ENCODE measurements at regions not wholly inside any gene's neighbourhood (a gene's known extent, or its start where the extent isn't known, plus 50 kb on each side); places are given as distances from the start of the nearest gene placed in this dataset.

DNA sequence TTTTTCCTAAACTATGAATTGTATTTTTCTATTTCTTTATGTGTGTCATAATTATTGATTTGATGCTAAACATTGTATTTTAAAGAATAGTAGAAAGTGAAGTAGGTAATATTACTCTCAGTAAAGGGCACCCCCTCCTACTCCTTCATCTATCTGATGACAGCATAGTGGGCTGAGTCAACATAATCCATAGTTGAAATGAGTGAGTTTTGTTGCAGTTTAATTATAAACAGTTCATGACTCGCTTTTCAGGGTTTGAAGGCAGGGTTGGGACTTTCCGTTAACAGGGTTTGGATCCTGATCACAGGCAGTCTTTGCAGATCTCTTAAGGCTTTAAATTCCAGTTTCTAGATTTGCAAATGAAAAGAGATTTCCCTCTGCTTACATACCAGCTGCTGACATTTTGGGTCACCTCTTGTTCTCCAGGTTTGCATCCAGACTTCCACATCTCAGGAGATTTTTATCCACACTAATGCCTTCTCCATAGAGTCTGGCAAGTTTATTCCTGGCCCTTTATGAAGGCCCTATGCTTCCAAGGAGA, 54.0 kb upstream of the TACR3 start:
- no peak for DNase-seq (ENCODE audit: low spot score)

More for the DNA sequence above, 54.0 kb upstream of the TACR3 start:
- CTCF ChIA-PET = no interaction called here
- H3K27ac ChIP-seq = no peak overlapping the region
- TF ChIP-seq, protein P1, sequence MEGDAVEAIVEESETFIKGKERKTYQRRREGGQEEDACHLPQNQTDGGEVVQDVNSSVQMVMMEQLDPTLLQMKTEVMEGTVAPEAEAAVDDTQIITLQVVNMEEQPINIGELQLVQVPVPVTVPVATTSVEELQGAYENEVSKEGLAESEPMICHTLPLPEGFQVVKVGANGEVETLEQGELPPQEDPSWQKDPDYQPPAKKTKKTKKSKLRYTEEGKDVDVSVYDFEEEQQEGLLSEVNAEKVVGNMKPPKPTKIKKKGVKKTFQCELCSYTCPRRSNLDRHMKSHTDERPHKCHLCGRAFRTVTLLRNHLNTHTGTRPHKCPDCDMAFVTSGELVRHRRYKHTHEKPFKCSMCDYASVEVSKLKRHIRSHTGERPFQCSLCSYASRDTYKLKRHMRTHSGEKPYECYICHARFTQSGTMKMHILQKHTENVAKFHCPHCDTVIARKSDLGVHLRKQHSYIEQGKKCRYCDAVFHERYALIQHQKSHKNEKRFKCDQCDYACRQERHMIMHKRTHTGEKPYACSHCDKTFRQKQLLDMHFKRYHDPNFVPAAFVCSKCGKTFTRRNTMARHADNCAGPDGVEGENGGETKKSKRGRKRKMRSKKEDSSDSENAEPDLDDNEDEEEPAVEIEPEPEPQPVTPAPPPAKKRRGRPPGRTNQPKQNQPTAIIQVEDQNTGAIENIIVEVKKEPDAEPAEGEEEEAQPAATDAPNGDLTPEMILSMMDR (conservative IDR thresholded peaks at IDR 0.05; ENCODE audit: low read depth) = no peak
- POLR2A ChIA-PET (ENCODE audit: low non-redundant PET) = no interaction called here
